ENCODE measurements at regions not wholly inside any gene's neighbourhood (a gene's known extent, or its start where the extent isn't known, plus 50 kb on each side); places are given as distances from the start of the nearest gene placed in this dataset.

DNA sequence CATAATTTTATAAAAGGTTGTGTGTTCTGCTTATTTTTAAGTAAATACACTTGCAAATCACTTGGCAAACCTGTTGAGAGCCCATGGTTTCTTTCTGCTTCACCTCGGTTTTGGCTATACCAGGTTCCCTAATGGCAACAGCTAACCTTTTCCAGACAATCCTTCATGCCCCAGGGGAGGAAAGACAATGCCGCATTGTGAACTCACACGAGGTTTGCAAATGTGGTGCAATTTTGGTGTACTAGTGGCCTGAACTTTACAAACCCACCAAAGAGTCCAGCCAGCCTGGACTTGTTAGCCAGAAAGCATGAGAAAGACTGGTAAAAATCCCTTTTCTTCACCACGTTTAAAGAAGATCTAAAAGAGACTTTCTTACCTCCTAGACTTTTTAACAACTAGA lies 84.8 kb upstream of the SOX4 start:
- no peaks in the 10 kb centered on the region for H3K4me1 ChIP-seq (ENCODE audit: control insufficient read depth in 5 of 5, insufficient read depth in 5 of 5, low read length in 5 of 5)
- TF ChIP-seq, protein P1, sequence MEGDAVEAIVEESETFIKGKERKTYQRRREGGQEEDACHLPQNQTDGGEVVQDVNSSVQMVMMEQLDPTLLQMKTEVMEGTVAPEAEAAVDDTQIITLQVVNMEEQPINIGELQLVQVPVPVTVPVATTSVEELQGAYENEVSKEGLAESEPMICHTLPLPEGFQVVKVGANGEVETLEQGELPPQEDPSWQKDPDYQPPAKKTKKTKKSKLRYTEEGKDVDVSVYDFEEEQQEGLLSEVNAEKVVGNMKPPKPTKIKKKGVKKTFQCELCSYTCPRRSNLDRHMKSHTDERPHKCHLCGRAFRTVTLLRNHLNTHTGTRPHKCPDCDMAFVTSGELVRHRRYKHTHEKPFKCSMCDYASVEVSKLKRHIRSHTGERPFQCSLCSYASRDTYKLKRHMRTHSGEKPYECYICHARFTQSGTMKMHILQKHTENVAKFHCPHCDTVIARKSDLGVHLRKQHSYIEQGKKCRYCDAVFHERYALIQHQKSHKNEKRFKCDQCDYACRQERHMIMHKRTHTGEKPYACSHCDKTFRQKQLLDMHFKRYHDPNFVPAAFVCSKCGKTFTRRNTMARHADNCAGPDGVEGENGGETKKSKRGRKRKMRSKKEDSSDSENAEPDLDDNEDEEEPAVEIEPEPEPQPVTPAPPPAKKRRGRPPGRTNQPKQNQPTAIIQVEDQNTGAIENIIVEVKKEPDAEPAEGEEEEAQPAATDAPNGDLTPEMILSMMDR (IDR thresholded peaks at IDR 0.05; ENCODE audit: control extremely low read depth, extremely low read depth), result no peak
- ATAC-seq (ENCODE audit: insufficient read depth, low FRiP score), result no peak

DNA sequence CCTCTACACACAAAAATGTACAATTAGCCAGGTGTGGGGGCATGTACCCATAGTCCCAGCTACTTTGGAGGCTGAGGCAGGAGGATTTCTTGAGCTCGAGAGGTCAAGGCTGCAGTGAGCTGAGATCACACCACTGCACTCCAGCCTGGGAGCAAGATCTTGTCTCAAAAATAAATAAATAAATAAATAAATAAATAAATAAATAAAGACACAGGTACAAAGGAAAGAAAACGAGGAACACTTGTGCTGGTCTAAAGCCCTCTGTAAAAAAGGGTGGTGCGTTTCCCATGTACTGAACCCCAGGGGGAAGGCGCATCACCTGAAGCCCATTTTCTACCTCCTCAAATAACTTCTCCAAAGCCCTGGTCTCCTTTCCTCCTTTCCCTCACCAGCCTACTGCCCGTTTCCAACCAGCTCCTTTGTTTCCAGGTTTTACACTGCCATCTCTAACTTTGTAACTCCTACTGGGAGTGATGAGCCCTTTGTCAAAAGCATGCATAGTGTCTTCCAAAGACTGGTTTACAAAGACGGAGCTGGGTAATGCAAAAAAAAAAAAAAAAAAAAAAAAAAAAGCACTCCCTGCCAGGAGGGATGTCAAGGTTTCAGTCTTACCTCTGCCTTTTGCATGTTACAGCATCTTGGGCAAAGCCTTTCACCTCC lies 81.5 kb upstream of the SOX4 start:
- Histone ChIP-seq H3K9me3 (ENCODE audit: control insufficient read depth in 4 of 4, insufficient read depth in 3 of 4, low read length in 3 of 4) (no peaks in the 10 kb centered on the region), H3K9ac (ENCODE audit: insufficient read depth in 1 of 2, low read length in 2 of 2) (no peak overlapping the region), H3K36me3 (ENCODE audit: control insufficient read depth in 4 of 4, insufficient read depth in 4 of 4, low read length in 4 of 4) (no peaks in the 10 kb centered on the region), H3K27ac (ENCODE audit: low read depth in 1 of 2, low read length in 1 of 2) (no peak overlapping the region), H3K4me3 (no peak overlapping the region), H3K4me1 (ENCODE audit: control insufficient read depth in 5 of 5, insufficient read depth in 5 of 5, low read length in 5 of 5) (no peaks in the 10 kb centered on the region), H3K27me3 (ENCODE audit: control insufficient read depth in 3 of 3, insufficient read depth in 3 of 3, low read length in 2 of 3) (no peaks in the 10 kb centered on the region)
- DNase-seq, result no peak
- 93 to 94% methylated on average over 6 of the region's 6 CpGs for WGBS, 2 donors
- TF ChIP-seq, protein P1 (IDR thresholded peaks at IDR 0.05; ENCODE audit: control extremely low read depth, extremely low read depth), result no peak
- no peak for ATAC-seq (ENCODE audit: insufficient read depth, low FRiP score)

More for the DNA sequence above, 84.8 kb upstream of the SOX4 start:
- Histone ChIP-seq H3K36me3 (ENCODE audit: control insufficient read depth in 4 of 4, insufficient read depth in 4 of 4, low read length in 4 of 4) (no peaks in the 10 kb centered on the region), H3K27me3 (ENCODE audit: control insufficient read depth in 3 of 3, insufficient read depth in 3 of 3, low read length in 2 of 3) (no peaks in the 10 kb centered on the region), H3K27ac (ENCODE audit: low read depth in 1 of 2, low read length in 1 of 2) (no peak overlapping the region), H3K4me3 (no peak overlapping the region), H3K9me3 (ENCODE audit: control insufficient read depth in 4 of 4, insufficient read depth in 3 of 4, low read length in 3 of 4) (no peaks in the 10 kb centered on the region), H3K9ac (ENCODE audit: insufficient read depth in 1 of 2, low read length in 2 of 2) (no peak overlapping the region)
- WGBS, 2 donors, result 83 to 87% methylated on average over 4 of the region's 4 CpGs
- DNase-seq, result no peak

DNA sequence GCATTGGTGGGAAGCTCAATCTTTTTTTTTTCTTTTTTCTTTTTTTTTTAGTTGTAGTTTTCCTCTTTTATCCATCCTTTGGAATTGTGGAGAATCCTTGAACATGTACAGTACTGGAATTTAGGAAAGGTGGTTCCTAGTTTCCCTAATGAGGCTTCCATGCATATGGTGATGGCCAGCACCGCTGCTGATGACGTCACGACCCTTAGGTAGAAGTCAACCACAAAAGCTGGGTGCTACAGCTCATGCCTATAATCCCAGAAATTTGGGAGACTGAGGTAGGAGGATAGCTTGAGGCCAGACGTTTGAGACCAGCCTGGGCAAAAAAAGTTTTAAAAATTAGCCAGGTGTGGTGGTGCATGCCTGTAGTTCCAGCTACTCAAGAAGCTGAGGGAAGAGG lies 79.3 kb upstream of the SOX4 start:
- H3K9ac ChIP-seq (ENCODE audit: insufficient read depth in 1 of 2, low read length in 2 of 2), result no peak overlapping the region
- no peak overlapping the region for H3K27ac ChIP-seq (ENCODE audit: low read depth in 1 of 2, low read length in 1 of 2)
- 91% methylated on average over 4 of the region's 4 CpGs for WGBS, 2 donors
- no peak for DNase-seq
- H3K4me3 ChIP-seq, result no peak overlapping the region
- H3K27me3 ChIP-seq (ENCODE audit: control insufficient read depth in 3 of 3, insufficient read depth in 3 of 3, low read length in 2 of 3), result no peaks in the 10 kb centered on the region
- no peak for ATAC-seq (ENCODE audit: insufficient read depth, low FRiP score)
- H3K36me3 ChIP-seq (ENCODE audit: control insufficient read depth in 4 of 4, insufficient read depth in 4 of 4, low read length in 4 of 4), result no peaks in the 10 kb centered on the region
- TF ChIP-seq, protein P1 (IDR thresholded peaks at IDR 0.05; ENCODE audit: control extremely low read depth, extremely low read depth), result no peak
- peaks cover 0 to 1% (median 0%) of the 10 kb centered on the region in 4 donors for H3K9me3 ChIP-seq (ENCODE audit: control insufficient read depth in 4 of 4, insufficient read depth in 3 of 4, low read length in 3 of 4)
- H3K4me1 ChIP-seq (ENCODE audit: control insufficient read depth in 5 of 5, insufficient read depth in 5 of 5, low read length in 5 of 5), result no peaks in the 10 kb centered on the region

DNA sequence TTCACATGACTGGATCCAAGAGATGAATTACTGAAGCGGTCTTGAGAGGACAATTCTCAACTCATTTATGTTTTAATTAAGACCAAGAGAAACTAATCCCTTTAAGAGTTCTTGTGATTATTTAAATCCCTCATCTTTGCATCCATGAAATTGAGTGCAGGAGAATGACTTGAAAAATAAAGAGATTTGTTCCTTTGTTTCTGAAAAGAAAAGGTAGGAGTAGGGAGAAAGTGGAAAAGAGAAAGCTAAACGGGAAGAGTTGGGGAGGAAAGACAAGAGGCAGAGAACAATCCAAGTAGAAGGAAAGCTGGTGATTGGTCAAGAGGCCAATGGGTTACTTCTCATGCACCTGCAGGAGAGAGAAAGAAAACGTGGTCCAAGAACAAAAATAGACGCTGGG lies 75.2 kb upstream of the SOX4 start:
- H3K36me3 ChIP-seq (ENCODE audit: control insufficient read depth in 4 of 4, insufficient read depth in 4 of 4, low read length in 4 of 4), result no peaks in the 10 kb centered on the region
- H3K27me3 ChIP-seq (ENCODE audit: control insufficient read depth in 3 of 3, insufficient read depth in 3 of 3, low read length in 2 of 3), result peaks cover 0 to 3% (median 0%) of the 10 kb centered on the region in 3 donors
- no peak overlapping the region for H3K27ac ChIP-seq (ENCODE audit: low read depth in 1 of 2, low read length in 1 of 2)
- DNase-seq (no peak), ATAC-seq (ENCODE audit: insufficient read depth, low FRiP score) (no peak)
- no peaks in the 10 kb centered on the region for H3K4me1 ChIP-seq (ENCODE audit: control insufficient read depth in 5 of 5, insufficient read depth in 5 of 5, low read length in 5 of 5)
- no peak overlapping the region for H3K4me3 ChIP-seq
- no peak overlapping the region for H3K9ac ChIP-seq (ENCODE audit: insufficient read depth in 1 of 2, low read length in 2 of 2)
- H3K9me3 ChIP-seq (ENCODE audit: control insufficient read depth in 4 of 4, insufficient read depth in 3 of 4, low read length in 3 of 4), result peaks cover 0 to 1% (median 0%) of the 10 kb centered on the region in 4 donors
- 79 to 95% methylated on average over 4 of the region's 4 CpGs for whole genome bisulfite sequencing, 2 donors
- TF ChIP-seq, protein P1 (IDR thresholded peaks at IDR 0.05; ENCODE audit: control extremely low read depth, extremely low read depth), result no peak

Measured in lung (tissue), 11 donors.